DND-41 (cell line): ENCODE measurements at regions not wholly inside any gene's neighbourhood (a gene's known extent, or its start where the extent isn't known, plus 50 kb on each side); places are given as distances from the start of the nearest gene placed in this dataset.
A peak's percentile ranks its signal among the peaks of the same experiment; 100 is the strongest.

Experiments used
- ATAC-seq: fragments of 200-7000 bp; cut with Tn5 transposase; 3 replicates; pipeline ENCODE4 v1.9.1; 2021; ENCODE audit warnings: low read depth; ENCODE audit not compliant: insufficient read depth
- DNase-seq: peaks from one replicate; pipeline ENCODE4 v3.0.0-alpha.2; 2020
- H2AFZ ChIP-seq: 2 replicates; pipeline ENCODE4 v1.6.0; 2012; ENCODE audit warnings: low read depth, low read length
- H3K27ac ChIP-seq: 2 replicates; pipeline ENCODE4 v1.5.1; 2012; ENCODE audit warnings: low read length, inconsistent platforms
- H3K27me3 ChIP-seq: fragments of 200-600 bp; sonication (generic); 2 replicates; pipeline ENCODE4 v1.6.0; 2012; ENCODE audit warnings: low read length, mild to moderate bottlenecking, inconsistent platforms; ENCODE audit not compliant: insufficient read depth, poor library complexity
- H3K36me3 ChIP-seq: 2 replicates; pipeline ENCODE4 v1.5.1; 2012; ENCODE audit warnings: low read length, inconsistent platforms; ENCODE audit not compliant: insufficient read depth
- H3K4me1 ChIP-seq: 2 replicates; pipeline ENCODE4 v1.5.1; 2012; ENCODE audit warnings: mild to moderate bottlenecking, low read length; ENCODE audit not compliant: insufficient read depth
- H3K4me2 ChIP-seq: 2 replicates; pipeline ENCODE4 v1.6.0; 2012; ENCODE audit warnings: mild to moderate bottlenecking, moderate library complexity, low read length, inconsistent platforms; ENCODE audit not compliant: insufficient read depth
- H3K4me3 ChIP-seq, 2 experiments: fragments of 200-600 bp in 1 of 2; shearing (Covaris generic) in 1 of 2; 2 replicates each; pipeline ENCODE4 v1.5.1; 2012 to 2016; ENCODE audit warnings: inconsistent platforms in 2 of 2, low read length in 2 of 2, mild to moderate bottlenecking in 2 of 2, low read depth in 1 of 2, moderate library complexity in 1 of 2
- H3K79me2 ChIP-seq: 2 replicates; pipeline ENCODE4 v1.6.0; 2012; ENCODE audit warnings: low read length, inconsistent platforms; ENCODE audit not compliant: insufficient read depth
- H3K9ac ChIP-seq: 2 replicates; pipeline ENCODE4 v1.6.0; 2012; ENCODE audit warnings: low read depth, mild to moderate bottlenecking, inconsistent platforms, low read length, moderate library complexity
- H3K9me3 ChIP-seq: 2 replicates; pipeline ENCODE4 v1.5.1; 2012; ENCODE audit warnings: low read length, moderate library complexity, mild to moderate bottlenecking, inconsistent platforms; ENCODE audit not compliant: insufficient read depth, severe bottlenecking
- H4K20me1 ChIP-seq: 2 replicates; pipeline ENCODE4 v1.6.0; 2012; ENCODE audit warnings: low read length; ENCODE audit not compliant: insufficient read depth
- EZH2 ChIP-seq: IDR thresholded peaks from 3 replicates; pipeline ENCODE4 v1.6.1; 2012; ENCODE audit warnings: borderline replicate concordance, low read depth, mild to moderate bottlenecking, moderate library complexity, low read length, inconsistent platforms; ENCODE audit not compliant: severe bottlenecking
- TF ChIP-seq, protein P1 (sequence below): IDR thresholded peaks from 2 replicates; pipeline ENCODE4 v1.5.1; 2012; ENCODE audit warnings: borderline replicate concordance, low read length, moderate library complexity, mild to moderate bottlenecking; ENCODE audit not compliant: poor library complexity, severe bottlenecking; ENCODE audit errors: extremely low read depth

DNA sequence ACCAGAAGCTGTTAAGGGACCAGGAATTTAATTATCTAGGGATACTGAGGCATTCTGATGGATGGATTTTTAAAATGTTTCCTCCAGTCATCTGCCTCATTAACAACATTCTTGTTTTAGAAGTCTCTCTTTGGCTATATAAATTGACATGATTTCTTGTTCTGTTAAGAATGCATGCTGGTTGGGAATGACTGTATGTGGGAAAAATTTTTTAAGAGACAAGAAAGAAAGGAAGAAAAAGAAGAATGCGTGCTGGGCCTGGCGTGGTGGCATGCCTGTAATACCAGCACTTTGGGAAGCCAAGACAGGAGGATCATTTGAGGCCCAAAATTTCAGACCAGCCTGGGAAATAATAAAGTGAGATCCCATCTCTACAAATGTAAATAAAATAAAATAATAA lies 203.6 kb downstream of the GJA1 start:
- 0 out of 2 replicates have a peak, but pooled peaks cover 4% of the 10 kb centered on the region for H3K36me3 ChIP-seq
- H3K4me1 ChIP-seq: no peaks in the 10 kb centered on the region
- H3K9ac ChIP-seq: no peak overlapping the region
- no peak overlapping the region for H3K4me2 ChIP-seq
- TF ChIP-seq EZH2: no peak
- TF ChIP-seq, protein P1, sequence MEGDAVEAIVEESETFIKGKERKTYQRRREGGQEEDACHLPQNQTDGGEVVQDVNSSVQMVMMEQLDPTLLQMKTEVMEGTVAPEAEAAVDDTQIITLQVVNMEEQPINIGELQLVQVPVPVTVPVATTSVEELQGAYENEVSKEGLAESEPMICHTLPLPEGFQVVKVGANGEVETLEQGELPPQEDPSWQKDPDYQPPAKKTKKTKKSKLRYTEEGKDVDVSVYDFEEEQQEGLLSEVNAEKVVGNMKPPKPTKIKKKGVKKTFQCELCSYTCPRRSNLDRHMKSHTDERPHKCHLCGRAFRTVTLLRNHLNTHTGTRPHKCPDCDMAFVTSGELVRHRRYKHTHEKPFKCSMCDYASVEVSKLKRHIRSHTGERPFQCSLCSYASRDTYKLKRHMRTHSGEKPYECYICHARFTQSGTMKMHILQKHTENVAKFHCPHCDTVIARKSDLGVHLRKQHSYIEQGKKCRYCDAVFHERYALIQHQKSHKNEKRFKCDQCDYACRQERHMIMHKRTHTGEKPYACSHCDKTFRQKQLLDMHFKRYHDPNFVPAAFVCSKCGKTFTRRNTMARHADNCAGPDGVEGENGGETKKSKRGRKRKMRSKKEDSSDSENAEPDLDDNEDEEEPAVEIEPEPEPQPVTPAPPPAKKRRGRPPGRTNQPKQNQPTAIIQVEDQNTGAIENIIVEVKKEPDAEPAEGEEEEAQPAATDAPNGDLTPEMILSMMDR: no peak
- H3K27ac ChIP-seq: no peak overlapping the region
- ATAC-seq: no peak
- H3K9me3 ChIP-seq: peaks cover 28% of the 10 kb centered on the region
- no peaks in the 10 kb centered on the region for H3K79me2 ChIP-seq
- H3K27me3 ChIP-seq: no peaks in the 10 kb centered on the region
- no peak overlapping the region for H2AFZ ChIP-seq
- DNase-seq: no peak
- H4K20me1 ChIP-seq: no peaks in the 10 kb centered on the region
- H3K4me3 ChIP-seq: no peak overlapping the region

DNA sequence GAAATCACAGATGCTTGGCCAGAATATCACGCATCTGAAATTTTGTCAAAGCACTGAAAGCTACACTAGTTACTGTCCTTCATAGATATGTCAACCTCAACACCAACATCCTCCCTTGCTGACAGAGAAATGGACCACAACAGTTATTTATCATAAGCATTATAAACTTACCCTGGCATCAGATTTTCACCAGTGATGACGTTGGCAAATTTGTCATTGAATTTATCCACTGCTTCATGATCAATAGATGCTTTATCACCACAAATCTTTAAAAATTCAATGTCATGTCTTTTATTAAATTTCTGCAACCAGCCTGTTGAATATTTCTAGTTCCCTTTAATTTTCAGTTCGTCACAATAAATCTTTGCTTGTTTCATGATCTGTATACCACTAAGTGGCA lies 205.7 kb downstream of the GJA1 start:
- H3K4me1 ChIP-seq: peaks cover 20% of the 10 kb centered on the region
- H3K36me3 ChIP-seq: no peaks in the 10 kb centered on the region
- no peaks in the 10 kb centered on the region for H3K79me2 ChIP-seq
- H3K4me2 ChIP-seq: no peak overlapping the region
- no peaks in the 10 kb centered on the region for H3K27me3 ChIP-seq
- H2AFZ ChIP-seq: peak overlapping the region; percentile 38; the same call in 1 of the 2 replicates
- TF ChIP-seq, protein P1: no peak
- no peak for TF ChIP-seq EZH2
- ATAC-seq: no peak
- no peak for DNase-seq
- H3K9ac ChIP-seq: no peak overlapping the region
- peaks cover 8% of the 10 kb centered on the region for H3K9me3 ChIP-seq
- no peak overlapping the region for H3K4me3 ChIP-seq
- H4K20me1 ChIP-seq: no peaks in the 10 kb centered on the region
- H3K27ac ChIP-seq: 0 out of 2 replicates have a peak overlapping the region, but pooled peaks have one; percentile 1

DNA sequence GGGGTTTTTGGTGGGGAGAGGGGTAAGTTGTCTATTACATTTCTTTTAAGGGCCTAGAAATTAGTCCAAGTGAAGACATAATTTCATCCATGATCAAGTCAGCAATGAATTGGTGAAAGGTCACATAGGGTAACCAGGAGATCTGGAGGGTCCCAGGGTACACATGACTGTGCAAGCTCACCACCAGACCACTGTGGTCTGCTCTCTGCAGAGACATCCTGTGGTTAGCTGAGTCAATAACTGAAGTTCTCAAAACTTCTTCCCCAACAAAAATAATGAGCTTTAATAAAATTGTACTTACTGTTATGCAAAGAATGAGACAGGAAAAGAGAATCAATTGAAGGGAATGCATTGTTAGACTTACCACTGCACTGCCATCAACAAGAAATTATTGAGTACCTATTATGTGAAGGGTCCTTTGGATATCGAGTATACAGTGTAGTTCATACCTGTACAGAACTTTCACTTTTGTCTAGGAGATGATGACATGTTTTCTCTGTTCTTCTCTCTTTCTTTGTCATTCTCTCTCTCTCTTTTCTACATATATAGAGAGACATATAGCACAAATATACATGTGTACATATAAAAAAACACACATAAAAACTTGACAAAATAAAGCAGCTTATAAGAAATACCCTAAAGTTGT lies 209.8 kb downstream of the GJA1 start:
- peak overlapping the region in 1 of 2 experiments; percentile 26; a peak in 2 of 4 replicates for H3K4me3 ChIP-seq
- DNase-seq: peak; percentile 83
- no peaks in the 10 kb centered on the region for H3K27me3 ChIP-seq
- peak overlapping the region; percentile 50 for H3K9ac ChIP-seq
- no peaks in the 10 kb centered on the region for H4K20me1 ChIP-seq
- H3K9me3 ChIP-seq: peaks cover 4% of the 10 kb centered on the region
- H3K4me2 ChIP-seq: peak overlapping the region; percentile 57
- peak overlapping the region; percentile 91 for H3K27ac ChIP-seq
- no peaks in the 10 kb centered on the region for H3K79me2 ChIP-seq
- ATAC-seq: peak; percentile 98
- H3K36me3 ChIP-seq: no peaks in the 10 kb centered on the region
- H3K4me1 ChIP-seq: peaks cover 55% of the 10 kb centered on the region
- H2AFZ ChIP-seq: peak overlapping the region; percentile 12
- TF ChIP-seq, protein P1: no peak
- no peak for TF ChIP-seq EZH2

DNA sequence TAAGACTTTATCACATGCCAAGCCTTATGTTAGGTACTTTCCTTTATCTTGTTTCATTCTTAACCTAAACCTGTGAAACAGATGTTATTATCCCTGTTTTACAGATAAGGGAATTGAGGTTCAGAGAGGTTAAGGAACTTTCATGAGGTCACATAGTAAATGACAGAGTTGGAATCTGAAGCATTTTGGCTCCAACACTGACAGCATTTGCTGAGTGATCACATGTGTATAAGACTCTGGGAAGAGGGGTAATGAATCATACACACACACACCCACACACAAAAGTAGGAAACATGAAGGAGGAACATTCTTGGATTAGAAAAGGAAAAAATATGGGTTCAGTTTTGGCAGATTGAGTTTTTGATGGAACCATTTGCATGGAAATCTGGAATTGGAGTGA lies 212.5 kb downstream of the GJA1 start:
- Histone ChIP-seq H2AFZ (no peak overlapping the region), H3K27me3 (no peaks in the 10 kb centered on the region), H3K27ac (peak overlapping the region; percentile 91), H3K4me3 (no peak overlapping the region), H4K20me1 (no peaks in the 10 kb centered on the region), H3K36me3 (no peaks in the 10 kb centered on the region), H3K4me1 (peaks cover 82% of the 10 kb centered on the region), H3K4me2 (no peak overlapping the region), H3K9ac (no peak overlapping the region), H3K79me2 (no peaks in the 10 kb centered on the region), H3K9me3 (peaks cover 4% of the 10 kb centered on the region)
- TF ChIP-seq EZH2: no peak
- TF ChIP-seq, protein P1: no peak
- DNase-seq (no peak), ATAC-seq (no peak)
